Fibroblast of lung (primary cell): ENCODE measurements at regions not wholly inside any gene's neighbourhood (a gene's known extent, or its start where the extent isn't known, plus 50 kb on each side); places are given as distances from the start of the nearest gene placed in this dataset.

Experiments
- EZH2 ChIP-seq: IDR thresholded peaks from 2 replicates; pipeline ENCODE4 v1.5.1; 2012; ENCODE audit warnings: low read length, control low read depth, mild to moderate bottlenecking; ENCODE audit errors: missing control alignments
- TF ChIP-seq, protein P1 (sequence below), 2 donors: IDR thresholded peaks in 1 of 2; conservative IDR thresholded peaks in 1 of 2; 1 replicate in 1 of 2; 2 replicates in 1 of 2; pipeline ENCODE4 v1.5.1; 2011 to 2012; ENCODE audit warnings: low read length in 2 of 2, control low read depth in 1 of 2, inconsistent platforms in 1 of 2, low read depth in 1 of 2, mild to moderate bottlenecking in 1 of 2

DNA sequence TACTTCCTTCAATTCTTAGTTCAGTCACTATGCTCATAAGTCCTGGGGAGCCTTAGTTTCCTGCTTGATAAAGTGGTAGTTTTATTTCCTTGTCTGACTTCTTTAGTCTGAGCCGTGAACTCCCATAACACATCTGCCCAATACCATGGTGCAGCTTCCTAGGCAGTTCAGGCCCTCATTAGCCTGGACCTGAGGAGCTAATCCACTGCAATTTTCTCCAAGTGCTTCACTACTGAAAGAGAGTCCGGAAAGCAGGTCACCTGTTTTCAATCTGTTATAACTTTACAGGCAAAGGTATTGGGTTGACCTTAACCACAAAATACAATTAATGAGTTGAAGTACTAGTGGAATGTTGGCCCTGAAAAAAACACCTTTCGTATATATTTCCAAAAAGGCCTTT is 245.4 kb upstream of the BOD1L1 start:
- TF ChIP-seq EZH2: no peak
- TF ChIP-seq, protein P1, sequence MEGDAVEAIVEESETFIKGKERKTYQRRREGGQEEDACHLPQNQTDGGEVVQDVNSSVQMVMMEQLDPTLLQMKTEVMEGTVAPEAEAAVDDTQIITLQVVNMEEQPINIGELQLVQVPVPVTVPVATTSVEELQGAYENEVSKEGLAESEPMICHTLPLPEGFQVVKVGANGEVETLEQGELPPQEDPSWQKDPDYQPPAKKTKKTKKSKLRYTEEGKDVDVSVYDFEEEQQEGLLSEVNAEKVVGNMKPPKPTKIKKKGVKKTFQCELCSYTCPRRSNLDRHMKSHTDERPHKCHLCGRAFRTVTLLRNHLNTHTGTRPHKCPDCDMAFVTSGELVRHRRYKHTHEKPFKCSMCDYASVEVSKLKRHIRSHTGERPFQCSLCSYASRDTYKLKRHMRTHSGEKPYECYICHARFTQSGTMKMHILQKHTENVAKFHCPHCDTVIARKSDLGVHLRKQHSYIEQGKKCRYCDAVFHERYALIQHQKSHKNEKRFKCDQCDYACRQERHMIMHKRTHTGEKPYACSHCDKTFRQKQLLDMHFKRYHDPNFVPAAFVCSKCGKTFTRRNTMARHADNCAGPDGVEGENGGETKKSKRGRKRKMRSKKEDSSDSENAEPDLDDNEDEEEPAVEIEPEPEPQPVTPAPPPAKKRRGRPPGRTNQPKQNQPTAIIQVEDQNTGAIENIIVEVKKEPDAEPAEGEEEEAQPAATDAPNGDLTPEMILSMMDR (conservative IDR thresholded peaks at IDR 0.05 in 1 of 2, IDR thresholded peaks at IDR 0.05 in 1 of 2; ENCODE audit: low read depth in 1 of 2, low read length in 2 of 2): no peak
